ENCODE measurements at regions not wholly inside any gene's neighbourhood (a gene's known extent, or its start where the extent isn't known, plus 50 kb on each side); places are given as distances from the start of the nearest gene placed in this dataset.

- TF ChIP-seq CTCF (IDR thresholded peaks at IDR 0.05; ENCODE audit: insufficient read depth, low read depth, low read length): no peak
- TF ChIP-seq EZH2 (IDR thresholded peaks at IDR 0.05; ENCODE audit: insufficient read depth, low read length): no peak
These were observed 75.5 kb upstream of the VSTM2B start for GRCh38 chr19:29450306-29450705.

All from astrocyte (in vitro differentiated cells and primary cell).